Keratinocyte (primary cell): ENCODE measurements at regions not wholly inside any gene's neighbourhood (a gene's known extent, or its start where the extent isn't known, plus 50 kb on each side); places are given as distances from the start of the nearest gene placed in this dataset.

ENCODE experiments used
- DNase-seq: peaks from one replicate; pipeline ENCODE4 v3.0.0-alpha.2; 2011; ENCODE audit warnings: low read depth, missing footprints, low spot score
- FAIRE-seq: peaks from 2 replicates; lab custom pipeline; 2011; peaks lifted over from hg19 to GRCh38; lab: Jason Lieb, UNC
- H2AFZ ChIP-seq: 2 replicates; pipeline ENCODE4 v1.6.0; 2012; ENCODE audit warnings: low read length, control low read depth, inconsistent platforms; ENCODE audit not compliant: control insufficient read depth
- H3K27ac ChIP-seq: 2 replicates; pipeline ENCODE4 v1.5.1; 2011; ENCODE audit warnings: low read length; ENCODE audit not compliant: control insufficient read depth, insufficient read depth
- H3K27me3 ChIP-seq: 3 replicates; pipeline ENCODE4 v1.6.0; 2011; ENCODE audit warnings: low read length; ENCODE audit not compliant: control insufficient read depth, insufficient read depth; ENCODE audit errors: extremely low read depth
- H3K36me3 ChIP-seq, 2 experiments: 2 replicates in 1 of 2; 3 replicates in 1 of 2; pipeline ENCODE4 v1.5.1; 2011; ENCODE audit warnings: low read length in 2 of 2, mild to moderate bottlenecking in 1 of 2; ENCODE audit not compliant: control insufficient read depth in 2 of 2, insufficient read depth in 2 of 2; ENCODE audit errors: extremely low read depth in 1 of 2
- H3K4me1 ChIP-seq: 3 replicates; pipeline ENCODE4 v1.5.1; 2011; ENCODE audit warnings: low read length; ENCODE audit not compliant: control insufficient read depth, insufficient read depth; ENCODE audit errors: extremely low read depth
- H3K4me2 ChIP-seq: 3 replicates; pipeline ENCODE4 v1.6.0; 2011; ENCODE audit warnings: low read depth, low read length; ENCODE audit not compliant: control insufficient read depth, insufficient read depth; ENCODE audit errors: extremely low read depth
- H3K4me3 ChIP-seq, 3 experiments: fragments of 200-600 bp in 1 of 3; sonication (generic) in 1 of 3; 2 replicates in 2 of 3; 3 replicates in 1 of 3; pipeline ENCODE4 v1.5.1; 2011 to 2016; ENCODE audit warnings: low read length in 3 of 3, mild to moderate bottlenecking in 3 of 3, control low read depth in 2 of 3, inconsistent platforms in 1 of 3, low read depth in 1 of 3, mixed read lengths in 1 of 3, mixed run types in 1 of 3, moderate library complexity in 1 of 3; ENCODE audit not compliant: control insufficient read depth in 2 of 3, insufficient read depth in 2 of 3; ENCODE audit errors: extremely low read depth in 1 of 3
- H3K79me2 ChIP-seq: 2 replicates; pipeline ENCODE4 v1.6.0; 2012; ENCODE audit warnings: low read length; ENCODE audit not compliant: control insufficient read depth, insufficient read depth
- H3K9ac ChIP-seq: 3 replicates; pipeline ENCODE4 v1.6.0; 2011; ENCODE audit warnings: low read length; ENCODE audit not compliant: control insufficient read depth, insufficient read depth; ENCODE audit errors: extremely low read depth
- H3K9me1 ChIP-seq: 3 replicates; pipeline ENCODE4 v1.6.0; 2011; ENCODE audit warnings: low read length; ENCODE audit not compliant: control insufficient read depth, insufficient read depth; ENCODE audit errors: extremely low read depth
- H3K9me3 ChIP-seq: 2 replicates; pipeline ENCODE4 v1.5.1; 2012; ENCODE audit warnings: low read depth, low read length; ENCODE audit not compliant: control insufficient read depth
- H4K20me1 ChIP-seq: 3 replicates; pipeline ENCODE4 v1.6.0; 2011; ENCODE audit warnings: low read length; ENCODE audit not compliant: control insufficient read depth, insufficient read depth; ENCODE audit errors: extremely low read depth
- CTCF ChIP-seq, 3 experiments: IDR thresholded peaks in 1 of 3; conservative IDR thresholded peaks in 1 of 3; optimal IDR thresholded peaks in 1 of 3; 2 replicates in 2 of 3; 3 replicates in 1 of 3; pipeline versions ENCODE3 to v1.5.1; 2011; ENCODE audit warnings: low read length in 3 of 3, mild to moderate bottlenecking in 3 of 3, moderate library complexity in 2 of 3, control low read depth in 1 of 3, inconsistent platforms in 1 of 3; ENCODE audit not compliant: insufficient read depth in 2 of 3; ENCODE audit errors: extremely low read depth in 1 of 3
- EZH2 ChIP-seq: IDR thresholded peaks from one replicate; pipeline ENCODE4 v1.6.1; 2012; ENCODE audit warnings: inconsistent platforms, mild to moderate bottlenecking, low read length, moderate library complexity
- dilution Hi-C: fragments of 300-500 bp; cut with MboI; formaldehyde crosslinking; loops from one replicate; pipeline ENCODE4 v1.7.0; 2020; ENCODE audit warnings: low sequenced_read_pairs; ENCODE audit not compliant: extremely low pct_ligation_motif_present

- Histone ChIP-seq H4K20me1 (no peaks in the 10 kb centered on the region), H3K9me3 (no peaks in the 10 kb centered on the region), H3K4me2 (no peak overlapping the region), H3K4me1 (no peaks in the 10 kb centered on the region), H3K9ac (no peak overlapping the region), H3K27me3 (no peaks in the 10 kb centered on the region), H2AFZ (no peak overlapping the region), H3K4me3 (no peak overlapping the region), H3K79me2 (no peaks in the 10 kb centered on the region), H3K27ac (no peak overlapping the region), H3K9me1 (no peaks in the 10 kb centered on the region), H3K36me3 (no peaks in the 10 kb centered on the region)
- dilution Hi-C loops = no loop called here
- DNase-seq (no peak), FAIRE-seq (no peak)
- TF ChIP-seq EZH2 (no peak), CTCF (optimal IDR thresholded peaks at IDR 0.05 in 1 of 3, IDR thresholded peaks at IDR 0.05 in 1 of 3, conservative IDR thresholded peaks at IDR 0.05 in 1 of 3; ENCODE audit: extremely low read depth in 1 of 3, insufficient read depth in 2 of 3, low read length in 3 of 3) (no peak)
These were observed 1226.2 kb upstream of the TENM3 start for GRCh38 chr4:181017038-181017437.

GRCh38 chr4:181018472-181018871 is 1224.7 kb upstream of the TENM3 start:
- Histone ChIP-seq H3K27me3 (no peaks in the 10 kb centered on the region), H3K27ac (no peak overlapping the region), H3K4me3 (no peak overlapping the region), H3K4me1 (no peaks in the 10 kb centered on the region), H3K9ac (no peak overlapping the region), H3K9me1 (no peaks in the 10 kb centered on the region), H3K4me2 (no peak overlapping the region), H3K79me2 (no peaks in the 10 kb centered on the region), H3K36me3 (no peaks in the 10 kb centered on the region), H2AFZ (no peak overlapping the region), H4K20me1 (no peaks in the 10 kb centered on the region), H3K9me3 (no peaks in the 10 kb centered on the region)
- dilution Hi-C loops = no loop called here
- TF ChIP-seq CTCF (optimal IDR thresholded peaks at IDR 0.05 in 1 of 3, IDR thresholded peaks at IDR 0.05 in 1 of 3, conservative IDR thresholded peaks at IDR 0.05 in 1 of 3; ENCODE audit: extremely low read depth in 1 of 3, insufficient read depth in 2 of 3, low read length in 3 of 3) (no peak), EZH2 (no peak)
- no peak for FAIRE-seq
- no peak for DNase-seq
